T1000 (cell line): ENCODE measurements at regions not wholly inside any gene's neighbourhood (a gene's known extent, or its start where the extent isn't known, plus 50 kb on each side); places are given as distances from the start of the nearest gene placed in this dataset.
"Not testable (repeated sequence)": the region's sequence is repeated elsewhere in the genome, so short reads cannot be mapped to it uniquely, and the experiment has no call there.

Experiments
- DNase-seq: peaks from one replicate; lab custom pipeline; 2025; ENCODE audit warnings: mixed read lengths; lab: John Stamatoyannopoulos, UW

DNA sequence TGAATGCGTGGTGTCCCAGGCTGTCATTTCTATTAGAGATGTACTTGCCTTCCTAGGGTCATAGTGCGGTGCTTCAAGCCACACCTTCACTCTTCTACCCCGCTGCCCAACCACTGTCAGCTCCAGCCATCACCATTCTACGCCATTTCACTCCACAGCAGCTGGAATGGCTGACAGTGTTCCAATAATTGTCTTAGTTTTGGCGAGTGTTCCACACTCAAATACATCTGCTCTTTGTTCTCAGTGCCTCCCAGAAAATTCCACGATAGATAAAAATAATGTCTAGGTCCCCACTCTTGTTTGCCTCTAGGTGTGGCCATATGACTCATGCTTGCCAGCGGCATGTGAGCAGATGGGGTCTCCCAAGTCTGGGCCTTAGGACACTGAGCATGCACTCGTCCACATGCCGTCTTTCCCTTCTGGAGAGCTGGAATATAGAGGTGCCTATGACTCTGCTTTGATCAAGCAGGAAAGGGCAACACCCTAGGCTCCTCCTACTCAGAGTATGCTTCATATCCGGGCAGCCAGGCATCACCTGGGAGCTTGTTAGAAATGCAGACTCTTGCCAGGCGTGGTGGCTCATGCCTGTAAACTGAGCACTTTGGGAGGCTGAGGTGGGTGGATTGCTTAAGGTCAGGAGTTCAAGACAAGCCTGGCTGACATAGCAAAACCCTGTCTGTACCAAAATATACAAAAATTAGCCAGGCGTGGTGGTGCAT, 163.0 kb downstream of the BRMS1L start:
- no peak for DNase-seq

DNA sequence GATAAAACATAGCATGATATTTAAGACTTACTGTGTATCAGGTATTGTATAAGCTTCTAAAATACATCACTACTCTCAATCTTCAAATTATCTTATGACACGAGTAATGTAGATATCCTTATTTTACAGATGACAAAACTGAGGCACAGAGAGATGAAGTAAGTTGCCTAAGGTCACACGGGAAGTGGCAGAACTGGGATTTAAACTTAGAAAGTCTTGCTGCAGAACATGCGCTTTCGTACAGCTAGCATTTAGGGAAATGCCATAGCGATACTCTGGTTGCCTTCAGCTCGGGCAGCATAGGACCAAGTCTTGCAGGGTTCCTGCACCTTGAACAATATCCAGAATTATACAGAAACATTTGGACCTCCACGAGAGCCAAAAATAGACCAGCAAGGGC, 162.4 kb downstream of the BRMS1L start:
- DNase-seq: no peak

DNA sequence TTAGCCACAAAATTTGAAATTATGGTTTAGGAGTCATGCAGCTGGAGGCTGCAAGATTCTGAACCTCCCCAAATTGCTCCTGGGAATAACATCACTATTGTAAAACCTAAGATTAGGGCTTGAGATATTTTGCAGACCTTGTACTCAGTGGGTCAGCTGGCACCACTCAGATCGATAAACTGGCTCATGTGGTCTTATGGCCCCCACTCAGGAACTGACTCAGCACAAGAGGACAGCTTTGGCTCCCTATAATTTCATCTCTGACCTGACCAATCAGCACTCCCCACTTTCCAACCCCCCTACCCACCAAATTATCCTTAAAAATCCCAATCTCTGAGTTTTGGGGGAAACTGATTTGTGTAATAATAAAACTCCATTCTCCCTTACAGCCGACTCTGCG, 161.6 kb downstream of the BRMS1L start:
- no peak for DNase-seq

DNA sequence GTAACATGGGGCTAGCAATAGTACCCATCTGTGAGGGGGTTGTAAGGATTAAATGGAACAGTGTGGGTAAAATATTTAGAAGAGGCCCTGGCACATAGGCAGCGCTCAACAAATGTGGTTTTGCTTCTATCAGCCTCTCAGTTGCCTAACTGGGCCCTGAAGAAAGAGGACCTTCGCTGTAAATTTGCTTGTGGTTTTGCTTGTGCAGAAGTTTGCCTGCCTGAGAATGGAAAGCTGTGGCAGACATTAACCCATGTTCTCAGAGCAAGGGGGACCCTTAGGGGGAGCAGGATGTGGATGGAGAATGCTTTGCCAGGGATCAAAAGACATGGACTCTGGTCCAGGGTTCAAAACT, 160.1 kb downstream of the BRMS1L start:
- DNase-seq: no peak

DNA sequence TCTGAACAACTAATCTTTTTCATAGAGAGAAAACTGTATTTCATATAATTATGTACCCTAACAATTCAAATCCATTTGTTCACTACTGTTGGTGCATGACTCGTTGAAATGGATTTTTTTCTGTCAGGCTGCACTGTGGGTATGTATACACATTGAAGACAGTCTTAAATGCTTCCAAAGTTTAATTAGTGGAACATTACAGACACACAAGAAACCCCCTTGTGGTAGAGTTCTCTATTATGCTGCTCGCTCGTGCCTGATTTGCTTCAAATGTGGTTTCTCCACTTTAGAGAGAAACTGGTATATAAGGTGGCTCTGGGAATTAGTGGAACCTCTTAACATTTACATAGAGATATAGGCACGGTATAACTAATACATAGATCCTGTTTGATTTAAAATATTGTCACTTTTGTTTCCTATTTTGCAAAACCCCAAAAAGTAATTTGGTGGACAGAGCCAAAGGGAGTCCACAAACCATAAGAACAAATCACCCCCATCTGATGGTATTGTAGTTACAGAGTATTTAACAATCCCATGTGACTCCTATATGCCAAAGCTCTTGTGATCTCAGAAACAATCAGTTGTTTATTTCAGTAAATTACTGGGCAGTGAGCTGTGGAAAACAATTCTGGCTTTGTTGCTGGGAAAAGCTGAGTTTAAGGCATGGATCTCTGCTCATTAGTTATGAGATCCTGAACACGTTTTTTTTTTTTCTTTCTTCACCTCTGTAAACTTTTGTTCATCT, 159.5 kb downstream of the BRMS1L start:
- DNase-seq: no peak

DNA sequence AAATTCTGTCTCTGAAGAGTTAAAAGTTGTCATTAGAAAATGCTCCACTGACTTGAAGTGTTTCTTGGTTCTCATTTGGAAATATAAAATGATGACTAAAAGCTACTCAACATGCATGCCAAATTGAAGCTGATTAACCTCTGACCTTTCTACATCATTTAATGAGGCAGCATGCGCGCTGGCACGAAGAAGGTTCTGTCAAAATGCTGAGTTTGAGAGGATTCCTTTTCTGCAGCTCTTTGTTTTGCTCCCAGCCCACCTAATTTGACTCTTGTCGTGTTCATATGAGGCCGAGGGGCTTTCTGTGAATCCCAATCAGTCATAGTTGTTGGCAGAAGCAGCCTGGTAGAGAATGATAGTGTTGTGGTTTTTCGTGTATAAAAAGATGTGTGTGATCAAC, 153.4 kb downstream of the BRMS1L start:
- no peak for DNase-seq

DNA sequence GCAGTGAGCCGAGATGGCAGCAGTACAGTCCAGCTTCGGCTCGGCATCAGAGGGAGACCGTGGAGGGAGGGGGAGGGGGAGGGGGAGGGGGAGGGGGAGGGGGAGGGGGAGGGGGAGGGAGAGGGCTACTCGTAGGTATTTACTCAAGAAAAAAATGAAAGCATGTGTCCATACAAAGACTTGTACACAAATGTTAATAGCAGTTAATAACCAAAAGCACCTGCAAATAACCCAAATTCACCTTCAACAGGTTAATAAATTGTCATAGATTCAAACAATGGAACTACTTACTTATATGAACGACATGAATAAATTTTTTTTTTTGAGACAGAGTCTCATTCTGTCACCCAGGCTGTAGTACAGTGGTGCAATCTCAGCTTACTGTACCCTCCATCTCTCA, 152.4 kb downstream of the BRMS1L start:
- DNase-seq: no peak

DNA sequence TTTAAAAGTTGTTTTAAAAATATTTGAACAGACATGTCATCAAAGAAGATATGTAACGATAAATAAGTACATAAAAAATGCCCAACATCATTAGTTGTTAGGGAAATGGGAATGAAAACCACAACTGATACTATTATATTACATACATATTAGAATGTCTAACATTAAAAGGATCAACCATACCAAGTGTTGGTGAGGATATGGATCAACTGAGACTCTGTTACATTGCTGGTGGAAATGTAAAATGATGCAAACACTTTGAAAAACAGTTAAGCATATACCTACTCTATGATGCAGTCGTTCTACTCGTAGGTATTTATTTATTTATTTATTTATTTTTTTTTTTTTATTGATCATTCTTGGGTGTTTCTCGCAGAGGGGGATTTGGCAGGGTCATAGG, 149.7 kb downstream of the BRMS1L start:
- no peak for DNase-seq

DNA sequence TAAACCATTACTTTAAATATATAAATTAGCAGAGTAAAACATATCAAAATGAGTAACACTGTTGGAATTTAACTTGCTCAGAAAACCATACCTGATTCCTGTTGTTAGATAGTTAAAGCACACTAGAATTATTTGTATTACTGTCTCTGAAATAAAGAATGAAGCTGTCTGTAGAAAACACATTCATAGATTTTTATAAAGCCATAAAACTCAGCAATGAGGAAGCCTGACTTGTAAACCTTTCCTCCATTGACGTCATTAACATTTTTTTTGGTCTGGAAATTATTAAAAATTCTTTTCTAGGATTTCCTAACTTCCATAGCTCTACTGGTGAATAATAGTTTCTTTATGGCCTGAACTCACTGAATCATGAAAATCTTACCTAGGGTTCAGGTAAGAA, 147.6 kb downstream of the BRMS1L start:
- no peak for DNase-seq

DNA sequence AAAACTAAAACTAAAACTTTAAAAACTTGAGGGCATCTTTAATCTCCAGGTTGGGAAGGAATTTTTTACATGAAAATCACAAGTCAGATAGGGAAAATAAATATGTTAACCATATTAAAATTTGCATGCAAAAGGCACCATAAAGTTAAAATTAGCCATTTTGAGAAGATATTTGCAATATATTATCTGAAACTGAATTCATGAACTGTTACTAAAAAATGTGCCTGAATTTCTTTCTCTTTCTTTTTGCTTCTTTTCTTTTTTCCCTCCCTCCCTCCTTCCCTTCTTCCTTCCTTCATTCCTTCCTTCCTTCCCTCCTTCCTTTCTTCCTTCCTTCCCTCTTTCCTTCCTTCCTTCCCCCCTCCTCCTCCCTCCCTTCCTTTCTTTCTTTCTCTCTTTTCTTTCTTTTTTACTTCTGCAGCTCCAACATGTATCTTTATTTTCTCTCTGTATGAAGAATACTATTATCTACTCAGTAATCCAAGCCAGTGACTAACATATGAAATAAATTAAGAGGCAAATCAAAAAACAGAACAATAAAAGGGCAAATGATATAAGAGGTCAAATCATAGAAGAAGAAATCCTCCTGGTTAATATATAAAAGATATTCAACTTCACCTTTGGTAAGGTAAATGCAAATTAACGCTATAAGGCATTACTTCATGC, 146.0 kb downstream of the BRMS1L start:
- no peak for DNase-seq

DNA sequence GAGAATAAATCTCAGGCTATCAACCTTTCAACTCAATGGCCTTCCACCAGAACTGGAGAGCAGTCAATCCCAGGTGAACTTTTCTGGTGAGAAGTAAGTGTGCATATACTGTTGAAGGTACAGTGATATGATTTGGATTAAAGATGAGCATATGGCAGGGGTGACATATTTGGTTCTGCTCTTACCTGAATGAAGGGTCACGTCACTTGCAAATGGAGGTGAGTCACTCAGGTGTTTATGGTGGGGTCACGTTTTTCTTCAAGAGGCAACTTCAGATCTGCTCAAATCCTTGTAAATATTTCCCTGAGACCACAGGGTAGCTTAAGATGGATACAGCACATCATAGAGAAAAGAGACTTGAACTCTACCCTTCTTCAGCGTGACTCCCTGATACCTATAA, 143.2 kb downstream of the BRMS1L start:
- DNase-seq: no peak

DNA sequence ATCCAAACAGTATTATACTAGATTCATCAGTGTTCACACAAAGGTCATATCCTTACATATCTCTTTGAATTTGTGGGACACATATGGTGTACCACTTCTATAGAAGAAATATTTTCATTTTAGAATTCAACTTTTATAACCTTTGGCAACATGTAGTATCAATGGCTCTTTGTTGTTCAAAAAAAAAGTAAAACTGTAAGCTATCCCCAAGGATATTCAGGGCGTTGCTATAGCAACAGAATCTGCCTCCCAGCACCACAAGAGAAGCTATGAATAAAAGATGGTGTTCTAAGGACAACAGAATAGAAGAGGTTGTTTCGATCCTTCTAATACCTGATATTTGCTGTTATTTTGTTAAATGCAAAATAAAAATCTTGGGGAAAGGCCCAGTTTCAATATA, 139.3 kb downstream of the BRMS1L start:
- no peak for DNase-seq

DNA sequence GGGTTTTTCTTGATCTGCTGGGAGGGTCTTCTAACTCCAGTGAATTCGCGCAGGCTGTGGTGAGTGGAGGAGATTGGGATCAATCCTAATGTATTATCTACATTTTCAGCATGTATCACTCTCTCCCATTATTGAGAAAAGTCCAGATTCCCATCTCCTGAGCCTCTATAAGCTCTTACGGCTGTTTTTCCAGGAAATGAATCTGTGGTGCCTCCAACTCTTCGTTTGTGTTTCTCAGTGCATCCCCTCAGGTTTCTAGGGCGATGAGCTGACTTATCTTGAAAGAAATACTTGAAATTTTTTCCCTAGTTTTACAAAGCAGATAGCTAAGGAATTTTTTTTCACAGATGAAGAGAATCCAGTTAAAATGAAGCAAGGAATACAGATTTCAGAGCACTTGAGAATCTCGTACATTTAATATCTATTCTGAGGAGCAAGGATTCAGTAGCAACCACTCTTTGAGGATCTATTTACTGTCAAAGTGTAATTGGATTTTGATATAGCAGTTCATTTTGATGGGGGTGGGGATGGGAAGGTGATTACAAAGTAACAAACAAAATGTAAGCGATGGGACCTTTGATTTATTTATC, 138.7 kb downstream of the BRMS1L start:
- DNase-seq: no peak

DNA sequence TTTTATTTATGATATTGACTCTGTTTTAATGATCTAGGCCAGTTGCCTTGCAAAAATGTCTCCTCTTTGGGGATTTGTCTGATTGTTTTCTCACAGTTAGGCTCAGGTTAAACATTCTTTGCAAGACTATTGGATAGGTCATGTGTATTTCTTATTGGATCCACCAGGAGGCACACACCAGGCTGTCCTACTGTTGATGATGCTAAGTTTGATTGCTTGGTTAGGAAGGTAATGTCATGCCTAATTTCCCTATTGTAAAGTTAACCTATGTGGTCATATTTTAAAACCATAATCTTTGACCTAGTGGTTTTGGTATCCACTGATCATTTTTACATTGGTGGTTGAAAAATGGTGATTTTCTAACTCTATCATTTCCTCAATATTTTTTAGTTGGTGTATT, 137.1 kb downstream of the BRMS1L start:
- DNase-seq: no peak

DNA sequence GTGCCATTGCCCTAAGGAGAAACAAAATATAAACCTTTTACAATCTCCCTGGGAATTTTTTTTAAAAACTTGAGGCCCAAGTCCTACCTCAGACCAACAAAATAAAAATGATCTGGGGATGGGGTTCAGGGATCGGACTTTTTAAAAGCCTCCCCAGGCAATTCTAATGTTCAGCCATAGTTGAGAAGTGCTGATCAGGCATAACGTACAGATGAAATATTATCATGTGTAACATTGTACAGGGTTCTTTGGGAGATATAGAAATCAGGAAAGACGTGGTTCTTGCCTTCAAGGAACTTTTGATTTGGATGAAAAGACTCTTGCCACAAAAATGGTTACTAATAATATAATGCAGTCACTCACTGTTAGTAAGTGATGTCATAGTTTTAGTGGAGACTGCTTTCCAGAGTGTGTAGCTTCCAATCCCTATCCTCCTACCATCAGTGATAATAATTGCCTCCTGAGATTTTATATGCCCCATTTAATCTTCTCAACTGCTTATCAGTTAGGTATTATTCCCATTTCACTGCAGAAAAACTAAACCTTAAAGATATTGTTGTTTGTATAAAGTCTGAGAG, 135.6 kb downstream of the BRMS1L start:
- DNase-seq: no peak

DNA sequence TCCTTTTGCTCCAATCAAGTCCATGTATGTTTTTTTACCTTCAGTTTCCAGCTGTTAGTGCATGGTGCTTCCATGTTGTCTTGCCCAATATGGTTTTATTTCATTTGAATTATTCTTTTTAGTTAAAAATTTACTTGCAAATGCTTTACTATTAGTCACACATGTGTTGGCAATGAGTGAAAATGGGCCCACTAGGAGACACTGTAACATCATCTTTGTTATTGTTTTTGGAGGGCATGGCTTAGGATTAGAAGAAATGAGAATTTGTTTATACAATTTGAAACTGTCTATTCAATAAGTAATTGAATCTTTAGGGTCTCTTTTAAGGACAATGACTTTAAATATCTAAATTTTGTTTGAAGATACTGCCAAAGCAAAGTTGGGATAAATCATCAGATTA, 133.7 kb downstream of the BRMS1L start:
- no peak for DNase-seq

DNA sequence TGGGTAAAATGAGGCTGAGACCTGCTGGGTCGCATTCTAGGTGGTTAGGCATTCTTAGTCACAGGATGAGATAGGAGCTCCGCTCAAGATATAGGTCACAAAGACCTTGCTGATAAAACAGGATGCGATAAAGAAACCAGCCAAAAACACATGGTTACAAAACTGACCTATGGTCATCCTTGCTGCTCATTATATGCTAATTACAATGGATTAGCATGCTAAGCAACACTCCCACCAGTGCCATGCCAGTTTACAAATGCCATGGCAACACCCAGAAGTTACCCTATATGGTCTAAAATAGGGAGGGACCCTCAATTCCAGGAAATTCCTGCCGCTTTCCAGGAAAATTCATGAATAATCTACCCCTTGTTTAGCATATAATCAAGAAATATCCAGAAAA, 132.4 kb downstream of the BRMS1L start:
- DNase-seq: no peak

DNA sequence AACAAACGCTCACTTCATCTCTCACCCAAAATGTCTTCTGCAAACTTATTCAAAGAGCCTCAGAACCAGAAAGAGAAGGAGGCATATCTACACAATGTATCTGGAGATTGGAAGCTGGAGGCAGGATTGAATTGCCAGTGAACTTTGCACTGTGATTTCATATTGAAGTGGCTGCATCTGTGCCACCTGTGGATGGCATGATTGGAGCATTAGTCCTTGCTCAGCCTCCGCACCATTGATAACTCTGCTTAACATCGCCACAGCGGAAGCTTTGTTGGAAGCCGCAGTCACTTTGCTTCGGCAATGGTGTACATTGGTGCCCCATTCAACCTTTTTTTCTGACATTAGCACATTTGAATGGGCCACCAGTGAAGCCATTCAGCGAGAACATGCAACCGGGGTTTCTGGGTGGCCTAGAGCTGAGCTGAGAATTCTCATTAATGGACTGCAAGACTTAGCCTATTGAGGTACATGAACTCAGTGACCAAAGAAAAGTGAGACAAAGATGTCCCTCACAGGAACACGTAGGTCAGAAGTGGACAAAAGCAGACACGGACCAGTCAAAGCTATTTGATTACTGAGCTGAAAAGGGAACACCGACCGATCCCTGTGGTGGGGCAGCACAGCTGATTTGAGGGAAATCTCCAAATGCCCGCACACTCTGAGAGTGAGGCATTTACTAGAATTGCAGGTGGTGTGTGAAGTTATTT, 130.4 kb downstream of the BRMS1L start:
- DNase-seq: no peak

DNA sequence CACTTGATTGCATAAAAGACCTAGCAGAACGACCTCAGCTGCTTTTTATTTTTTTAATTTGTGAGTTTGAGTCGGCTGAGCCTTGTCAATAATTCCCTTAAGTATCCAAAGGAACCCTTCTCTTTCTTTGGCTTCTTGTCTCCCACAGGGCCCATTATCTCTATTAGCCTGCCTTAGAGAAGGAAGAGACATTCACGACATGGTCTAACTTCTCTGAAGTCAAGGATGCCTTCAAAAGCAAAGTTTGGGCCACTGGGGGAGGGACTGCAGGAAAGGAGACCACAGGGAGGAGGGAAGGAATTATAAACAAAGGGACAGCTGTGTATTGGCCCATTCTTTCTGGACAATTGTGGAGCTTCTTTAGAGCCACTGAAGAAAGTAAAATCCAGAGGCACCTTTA, 126.4 kb downstream of the BRMS1L start:
- DNase-seq: no peak

DNA sequence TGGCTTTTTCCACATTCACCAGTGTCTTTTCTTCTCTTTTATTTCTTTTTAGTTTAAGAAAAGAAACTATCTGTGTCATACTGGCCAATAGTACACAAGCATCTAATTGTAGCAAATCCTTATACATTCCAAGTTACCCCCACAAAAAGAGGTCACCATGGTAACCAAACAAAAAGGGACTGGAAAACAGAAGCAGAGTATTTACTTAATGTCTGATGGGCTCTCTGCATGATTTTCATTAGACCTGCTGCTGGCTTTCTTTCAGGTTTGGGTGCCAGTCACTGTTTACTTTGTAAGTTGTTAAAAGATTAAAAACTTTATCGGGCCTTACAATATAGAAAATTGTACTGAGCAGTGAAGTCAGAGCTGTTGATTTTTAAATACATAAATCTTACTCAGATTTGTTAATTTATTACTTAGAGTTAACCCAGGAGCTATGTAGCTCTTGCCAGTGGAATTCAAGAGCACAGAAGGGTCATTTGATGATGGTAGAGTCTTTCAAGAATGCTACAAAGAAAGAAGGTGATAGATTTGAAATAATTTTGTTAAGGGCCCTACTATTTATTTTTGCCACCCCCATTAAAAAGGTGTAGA, 123.9 kb downstream of the BRMS1L start:
- no peak for DNase-seq

DNA sequence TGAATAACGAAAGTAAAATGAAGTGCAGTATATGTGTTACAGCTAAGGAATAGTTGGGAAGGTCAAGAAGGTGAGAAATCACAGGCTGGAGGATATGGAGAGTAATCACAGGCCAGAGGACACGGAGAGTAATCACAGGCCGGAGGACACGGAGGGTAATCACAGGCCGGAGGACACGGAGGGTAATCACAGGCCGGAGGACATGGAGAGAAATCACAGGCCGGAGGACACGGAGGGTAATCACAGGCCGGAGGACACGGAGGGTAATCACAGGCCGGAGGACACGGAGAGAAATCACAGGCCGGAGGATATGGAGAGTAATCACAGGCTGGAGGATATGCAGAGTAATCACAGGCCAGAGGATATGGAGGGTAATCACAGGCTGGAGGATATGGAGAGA, 121.8 kb downstream of the BRMS1L start:
- not testable (repeated sequence) for DNase-seq

DNA sequence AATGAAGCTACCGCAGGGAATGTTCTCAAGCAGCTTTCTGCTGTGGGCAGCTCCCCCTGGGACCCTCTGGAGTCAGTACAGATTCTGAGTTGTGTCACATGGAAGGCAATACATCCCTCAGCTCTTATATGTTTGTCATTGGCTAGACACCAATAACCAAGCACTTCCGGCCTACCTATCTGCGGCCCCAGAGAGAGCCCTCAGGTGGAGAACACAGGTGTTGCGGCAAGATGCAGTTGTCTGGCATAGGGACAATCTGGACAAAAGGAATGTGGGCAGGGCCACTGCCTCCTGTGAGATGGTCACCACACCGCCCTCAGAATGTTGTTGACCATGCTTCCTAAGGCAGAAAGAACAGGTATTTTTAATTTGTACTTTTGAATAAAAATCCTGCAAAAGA, 118.7 kb downstream of the BRMS1L start:
- DNase-seq: no peak
